GM12878 (cell line): ENCODE measurements at regions not wholly inside any gene's neighbourhood (a gene's known extent, or its start where the extent isn't known, plus 50 kb on each side); places are given as distances from the start of the nearest gene placed in this dataset.

ENCODE experiments used
- ATF3 ChIP-seq: IDR thresholded peaks from 2 replicates; pipeline ENCODE4 v1.6.1; 2011; ENCODE audit warnings: low read depth, mild to moderate bottlenecking, low read length, moderate library complexity, borderline replicate concordance; ENCODE audit errors: extremely low read depth
- BMI1 ChIP-seq: fragments of 450-650 bp; IDR thresholded peaks from 2 replicates; pipeline ENCODE4 v1.6.1; 2016; ENCODE audit warnings: mild to moderate bottlenecking, moderate library complexity, borderline replicate concordance
- EGR1 ChIP-seq, 2 experiments: IDR thresholded peaks; 1 replicate in 1 of 2; 2 replicates in 1 of 2; pipeline ENCODE4 v1.6.1; 2011 to 2012; ENCODE audit warnings: low read depth in 2 of 2, low read length in 2 of 2, borderline replicate concordance in 1 of 2, mild to moderate bottlenecking in 1 of 2, moderate library complexity in 1 of 2
- HDAC2 ChIP-seq: fragments of 200-600 bp; sonication (generic); IDR thresholded peaks from 2 replicates; pipeline ENCODE4 v1.6.1; 2017
- IRF3 ChIP-seq: fragments of 450-650 bp; IDR thresholded peaks from 2 replicates; pipeline ENCODE4 v1.6.1; 2014; ENCODE audit warnings: mild to moderate bottlenecking
- PAX5 ChIP-seq: IDR thresholded peaks from 2 replicates; pipeline ENCODE4 v1.6.1; 2011; ENCODE audit warnings: low read depth, low read length, borderline replicate concordance
- SIX5 ChIP-seq: IDR thresholded peaks from 2 replicates; pipeline ENCODE4 v1.6.1; 2011; ENCODE audit warnings: mild to moderate bottlenecking, low read depth, low read length, moderate library complexity; ENCODE audit not compliant: severe bottlenecking
- STAT3 ChIP-seq: IDR thresholded peaks from 2 replicates; pipeline ENCODE4 v1.6.1; 2011; ENCODE audit warnings: low read depth, low read length, improper control_type of control experiment
- TCF12 ChIP-seq: IDR thresholded peaks from 2 replicates; pipeline ENCODE4 v1.6.1; 2011; ENCODE audit warnings: low read depth, mild to moderate bottlenecking, low read length
- YBX1 ChIP-seq: fragments of 450-650 bp; IDR thresholded peaks from 2 replicates; pipeline ENCODE4 v1.6.1; 2016; ENCODE audit warnings: antibody characterized with exemption
- TF ChIP-seq, protein P1 (sequence below): fragments of 450-650 bp; IDR thresholded peaks from 2 replicates; pipeline ENCODE4 v1.6.1; 2017; ENCODE audit warnings: mild to moderate bottlenecking
- TF ChIP-seq, protein P2 (sequence below): IDR thresholded peaks from 2 replicates; pipeline ENCODE4 v1.6.1; 2012; ENCODE audit warnings: improper control_type of control experiment, low read depth, low read length; ENCODE audit not compliant: insufficient replicate concordance

GRCh38 chr10:2334575-2334974 lies 597.2 kb upstream of the ADARB2 start (continued):
- TF ChIP-seq, protein P1, sequence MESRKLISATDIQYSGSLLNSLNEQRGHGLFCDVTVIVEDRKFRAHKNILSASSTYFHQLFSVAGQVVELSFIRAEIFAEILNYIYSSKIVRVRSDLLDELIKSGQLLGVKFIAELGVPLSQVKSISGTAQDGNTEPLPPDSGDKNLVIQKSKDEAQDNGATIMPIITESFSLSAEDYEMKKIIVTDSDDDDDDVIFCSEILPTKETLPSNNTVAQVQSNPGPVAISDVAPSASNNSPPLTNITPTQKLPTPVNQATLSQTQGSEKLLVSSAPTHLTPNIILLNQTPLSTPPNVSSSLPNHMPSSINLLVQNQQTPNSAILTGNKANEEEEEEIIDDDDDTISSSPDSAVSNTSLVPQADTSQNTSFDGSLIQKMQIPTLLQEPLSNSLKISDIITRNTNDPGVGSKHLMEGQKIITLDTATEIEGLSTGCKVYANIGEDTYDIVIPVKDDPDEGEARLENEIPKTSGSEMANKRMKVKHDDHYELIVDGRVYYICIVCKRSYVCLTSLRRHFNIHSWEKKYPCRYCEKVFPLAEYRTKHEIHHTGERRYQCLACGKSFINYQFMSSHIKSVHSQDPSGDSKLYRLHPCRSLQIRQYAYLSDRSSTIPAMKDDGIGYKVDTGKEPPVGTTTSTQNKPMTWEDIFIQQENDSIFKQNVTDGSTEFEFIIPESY = no peak
- no peak for TF ChIP-seq EGR1 (IDR thresholded peaks at IDR 0.05; ENCODE audit: borderline replicate concordance in 1 of 2, low read depth in 2 of 2, low read length in 2 of 2)
- TF ChIP-seq, protein P2, sequence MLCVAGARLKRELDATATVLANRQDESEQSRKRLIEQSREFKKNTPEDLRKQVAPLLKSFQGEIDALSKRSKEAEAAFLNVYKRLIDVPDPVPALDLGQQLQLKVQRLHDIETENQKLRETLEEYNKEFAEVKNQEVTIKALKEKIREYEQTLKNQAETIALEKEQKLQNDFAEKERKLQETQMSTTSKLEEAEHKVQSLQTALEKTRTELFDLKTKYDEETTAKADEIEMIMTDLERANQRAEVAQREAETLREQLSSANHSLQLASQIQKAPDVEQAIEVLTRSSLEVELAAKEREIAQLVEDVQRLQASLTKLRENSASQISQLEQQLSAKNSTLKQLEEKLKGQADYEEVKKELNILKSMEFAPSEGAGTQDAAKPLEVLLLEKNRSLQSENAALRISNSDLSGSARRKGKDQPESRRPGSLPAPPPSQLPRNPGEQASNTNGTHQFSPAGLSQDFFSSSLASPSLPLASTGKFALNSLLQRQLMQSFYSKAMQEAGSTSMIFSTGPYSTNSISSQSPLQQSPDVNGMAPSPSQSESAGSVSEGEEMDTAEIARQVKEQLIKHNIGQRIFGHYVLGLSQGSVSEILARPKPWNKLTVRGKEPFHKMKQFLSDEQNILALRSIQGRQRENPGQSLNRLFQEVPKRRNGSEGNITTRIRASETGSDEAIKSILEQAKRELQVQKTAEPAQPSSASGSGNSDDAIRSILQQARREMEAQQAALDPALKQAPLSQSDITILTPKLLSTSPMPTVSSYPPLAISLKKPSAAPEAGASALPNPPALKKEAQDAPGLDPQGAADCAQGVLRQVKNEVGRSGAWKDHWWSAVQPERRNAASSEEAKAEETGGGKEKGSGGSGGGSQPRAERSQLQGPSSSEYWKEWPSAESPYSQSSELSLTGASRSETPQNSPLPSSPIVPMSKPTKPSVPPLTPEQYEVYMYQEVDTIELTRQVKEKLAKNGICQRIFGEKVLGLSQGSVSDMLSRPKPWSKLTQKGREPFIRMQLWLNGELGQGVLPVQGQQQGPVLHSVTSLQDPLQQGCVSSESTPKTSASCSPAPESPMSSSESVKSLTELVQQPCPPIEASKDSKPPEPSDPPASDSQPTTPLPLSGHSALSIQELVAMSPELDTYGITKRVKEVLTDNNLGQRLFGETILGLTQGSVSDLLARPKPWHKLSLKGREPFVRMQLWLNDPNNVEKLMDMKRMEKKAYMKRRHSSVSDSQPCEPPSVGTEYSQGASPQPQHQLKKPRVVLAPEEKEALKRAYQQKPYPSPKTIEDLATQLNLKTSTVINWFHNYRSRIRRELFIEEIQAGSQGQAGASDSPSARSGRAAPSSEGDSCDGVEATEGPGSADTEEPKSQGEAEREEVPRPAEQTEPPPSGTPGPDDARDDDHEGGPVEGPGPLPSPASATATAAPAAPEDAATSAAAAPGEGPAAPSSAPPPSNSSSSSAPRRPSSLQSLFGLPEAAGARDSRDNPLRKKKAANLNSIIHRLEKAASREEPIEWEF = no peak
- no peak for TF ChIP-seq ATF3
- TF ChIP-seq STAT3 = no peak
- no peak for TF ChIP-seq TCF12
- no peak for TF ChIP-seq PAX5
- TF ChIP-seq YBX1 = no peak
- TF ChIP-seq SIX5 = no peak
- TF ChIP-seq IRF3 = no peak
- TF ChIP-seq BMI1 = no peak
- no peak for TF ChIP-seq HDAC2
